K562 (cell line): ENCODE measurements at regions not wholly inside any gene's neighbourhood (a gene's known extent, or its start where the extent isn't known, plus 50 kb on each side); places are given as distances from the start of the nearest gene placed in this dataset.

Source experiments
- ATAC-seq: fragments of 200-7000 bp; cut with Tn5 transposase; 3 replicates; pipeline ENCODE4 v1.9.1; 2020; ENCODE audit warnings: moderate library complexity
- BruUV-seq: library from RNA; stranded (reverse); fragments of 400-500 nt; replicated peaks from 2 replicates; lab custom pipeline; 2021; lab: Mats Ljungman, UMichigan
- CTCF ChIA-PET: fragments of 300-600 bp; formaldehyde crosslinking; extraction: SDS; loops from one replicate; lab custom pipeline; 2021; ENCODE audit warnings: low intra/inter-chr PET ratio; lab: Yijun Ruan, JAX
- POLR2A ChIA-PET: fragments of 300-600, 350-650 bp; sonication (Branson Sonifier 250); formaldehyde crosslinking; extraction: SDS; loops from one replicate; lab custom pipeline; 2021; ENCODE audit warnings: antibody characterized with exemption, inconsistent platforms; lab: Yijun Ruan, JAX
- DNase-seq, 4 experiments: peaks; one replicate each; pipeline versions ENCODE4 v3.0.0 to v3.0.0-alpha.2; 2011 to 2018; ENCODE audit warnings: low spot score in 3 of 4, mixed read lengths in 3 of 4; ENCODE audit errors: extremely low read depth in 1 of 4
- FAIRE-seq: peaks from 2 replicates; lab custom pipeline; 2011; peaks lifted over from hg19 to GRCh38; lab: Jason Lieb, UNC
- H2AFZ ChIP-seq: 2 replicates; pipeline ENCODE4 v1.6.0; 2011; ENCODE audit warnings: low read depth, low read length, control low read depth, inconsistent platforms
- H3K27ac ChIP-seq: fragments of 200-600 bp; 3 replicates; pipeline ENCODE4 v1.8.0; 2011; ENCODE audit warnings: low read depth, mild to moderate bottlenecking, control low read depth, inconsistent platforms, low read length, moderate library complexity, mixed read lengths; ENCODE audit errors: extremely low read depth
- H3K27me3 ChIP-seq, 2 experiments: fragments of 300-600 bp in 1 of 2; 2 replicates in 1 of 2; 3 replicates in 1 of 2; pipeline versions ENCODE4 v1.6.0 to v1.8.0; 2011; ENCODE audit warnings: inconsistent platforms in 2 of 2, low read length in 2 of 2, mild to moderate bottlenecking in 1 of 2, mixed read lengths in 1 of 2, moderate library complexity in 1 of 2; ENCODE audit not compliant: control insufficient read depth in 2 of 2, insufficient read depth in 2 of 2
- H3K36me3 ChIP-seq: fragments of 300-600 bp; 3 replicates; pipeline ENCODE4 v1.8.0; 2011; ENCODE audit warnings: mild to moderate bottlenecking, low read length, inconsistent platforms; ENCODE audit not compliant: control insufficient read depth, insufficient read depth
- H3K4me1 ChIP-seq, 2 experiments: fragments of 200-600 bp in 1 of 2; replicated peaks in 1 of 2; 2 replicates in 1 of 2; 3 replicates in 1 of 2; pipeline versions ENCODE4 v1.5.1 to v1.8.0; 2011; ENCODE audit warnings: inconsistent platforms in 2 of 2, low read length in 2 of 2, mild to moderate bottlenecking in 1 of 2, mixed read lengths in 1 of 2, moderate library complexity in 1 of 2; ENCODE audit not compliant: control insufficient read depth in 2 of 2, insufficient read depth in 2 of 2
- H3K4me2 ChIP-seq: 2 replicates; pipeline ENCODE4 v1.6.1; 2011; ENCODE audit warnings: low read length, control low read depth, inconsistent platforms, mixed read lengths; ENCODE audit not compliant: insufficient read depth
- H3K4me3 ChIP-seq: fragments of 200-600 bp; sonication (generic), shearing (Covaris generic); 2 replicates; pipeline ENCODE4 v1.5.1; 2016; ENCODE audit warnings: control low read depth, inconsistent platforms
- H3K79me2 ChIP-seq: fragments of 200-600 bp; 3 replicates; pipeline ENCODE4 v1.8.0; 2011; ENCODE audit warnings: low read length, inconsistent platforms; ENCODE audit not compliant: control insufficient read depth, insufficient read depth
- H3K9ac ChIP-seq, 2 experiments: 2 replicates each; pipeline versions ENCODE4 v1.6.0 to v1.6.1; 2011; ENCODE audit warnings: low read depth in 2 of 2, low read length in 2 of 2, control low read depth in 1 of 2, inconsistent platforms in 1 of 2, mild to moderate bottlenecking in 1 of 2, mixed read lengths in 1 of 2; ENCODE audit not compliant: insufficient read depth in 1 of 2
- H3K9me1 ChIP-seq: one replicate; pipeline ENCODE4 v1.6.0; 2011; ENCODE audit warnings: inconsistent platforms, mild to moderate bottlenecking, low read length, moderate library complexity; ENCODE audit not compliant: control insufficient read depth, insufficient read depth
- H3K9me3 ChIP-seq: replicated peaks from 2 replicates; pipeline ENCODE4 v1.5.1; 2011; ENCODE audit warnings: low read depth, low read length, inconsistent platforms; ENCODE audit not compliant: control insufficient read depth, insufficient read depth
- H4K20me1 ChIP-seq: replicated peaks from 2 replicates; pipeline ENCODE4 v1.6.1; 2011; ENCODE audit warnings: low read length, inconsistent platforms, mixed read lengths; ENCODE audit not compliant: control insufficient read depth, insufficient read depth
- CBX3 ChIP-seq, 2 experiments: IDR thresholded peaks; 1 replicate in 1 of 2; 2 replicates in 1 of 2; pipeline ENCODE4 v1.6.1; 2012; ENCODE audit warnings: inconsistent platforms in 2 of 2, low read length in 2 of 2, borderline replicate concordance in 1 of 2, control low read depth in 1 of 2
- CCNT2 ChIP-seq: IDR thresholded peaks from 2 replicates; pipeline ENCODE4 v1.6.1; 2011; ENCODE audit warnings: borderline replicate concordance, low read depth, mild to moderate bottlenecking, moderate library complexity, mixed read lengths, low read length; ENCODE audit not compliant: insufficient read length; ENCODE audit errors: extremely low read depth
- CEBPZ ChIP-seq: fragments of 150-350 bp; IDR thresholded peaks from 2 replicates; pipeline ENCODE4 v1.6.1; 2014; ENCODE audit warnings: low read depth, mild to moderate bottlenecking, low read length, borderline replicate concordance
- ESRRB ChIP-seq: fragments of 250-450 bp; sonication (Bioruptor Pico); IDR thresholded peaks from 2 replicates; pipeline ENCODE4 v1.5.0; 2020; ENCODE audit warnings: mild to moderate bottlenecking, moderate library complexity, borderline replicate concordance
- HMG20B ChIP-seq: fragments of 250-450 bp; sonication (Bioruptor Pico); IDR thresholded peaks from 2 replicates; pipeline ENCODE4 v1.5.0; 2021; ENCODE audit warnings: mild to moderate bottlenecking
- MXI1 ChIP-seq: IDR thresholded peaks from 2 replicates; pipeline ENCODE4 v1.6.1; 2011; ENCODE audit warnings: low read depth, mild to moderate bottlenecking, improper control_type of control experiment, low read length
- PML ChIP-seq: IDR thresholded peaks from 2 replicates; pipeline ENCODE4 v1.6.1; 2012; ENCODE audit warnings: low read length, inconsistent platforms
- RBM34 ChIP-seq: fragments of 200-400 bp; formaldehyde crosslinking; IDR thresholded peaks from 2 replicates; pipeline ENCODE4 v1.6.1; 2018; ENCODE audit warnings: low read length, borderline replicate concordance; ENCODE audit not compliant: insufficient read depth
- SIRT6 ChIP-seq: IDR thresholded peaks from one replicate; pipeline ENCODE4 v1.6.1; 2012; ENCODE audit warnings: low read depth, mild to moderate bottlenecking, control low read depth, inconsistent platforms, low read length, moderate library complexity
- SIX5 ChIP-seq, 2 experiments: IDR thresholded peaks; 2 replicates each; pipeline ENCODE4 v1.6.1; 2011; ENCODE audit warnings: low read length in 2 of 2, borderline replicate concordance in 1 of 2, low read depth in 1 of 2, mild to moderate bottlenecking in 1 of 2, moderate library complexity in 1 of 2; ENCODE audit not compliant: insufficient read depth in 1 of 2
- STAG1 ChIP-seq: sonication (generic); formaldehyde crosslinking; IDR thresholded peaks from 2 replicates; pipeline ENCODE4 v1.5.0; 2020; ENCODE audit warnings: missing genetic modification reagents, borderline replicate concordance
- TCF7 ChIP-seq: sonication (generic); IDR thresholded peaks from 2 replicates; pipeline ENCODE4 v1.6.1; 2016; ENCODE audit warnings: antibody characterized with exemption, borderline replicate concordance
- TCF7L2 ChIP-seq: fragments of 150-350 bp; IDR thresholded peaks from 2 replicates; pipeline ENCODE4 v1.6.1; 2016; ENCODE audit warnings: low read depth, mild to moderate bottlenecking, low read length, moderate library complexity
- TSC22D4 ChIP-seq: fragments of 450-650 bp; IDR thresholded peaks from 2 replicates; pipeline ENCODE4 v1.6.1; 2016; ENCODE audit warnings: missing genetic modification characterization, missing biosample characterization, control low read depth
- ZBED1 ChIP-seq: IDR thresholded peaks from 2 replicates; pipeline ENCODE4 v1.6.1; 2014
- ZNF121 ChIP-seq: sonication (generic); formaldehyde crosslinking; conservative IDR thresholded peaks from 2 replicates; pipeline ENCODE4 v1.8.0; 2022; ENCODE audit warnings: missing genetic modification reagents
- ZNF75A ChIP-seq: fragments of 450-650 bp; formaldehyde crosslinking; IDR thresholded peaks from 2 replicates; pipeline ENCODE4 v1.4.0; 2020; ENCODE audit warnings: mild to moderate bottlenecking
- ZNF76 ChIP-seq: fragments of 250-450 bp; sonication (Bioruptor Pico); IDR thresholded peaks from 2 replicates; pipeline ENCODE4 v1.4.0; 2020; ENCODE audit warnings: mild to moderate bottlenecking, moderate library complexity, borderline replicate concordance
- WGBS: fragments of 100-300 bp; shearing (Covaris generic); methylation state at CpG from one replicate; pipeline ENCODE4 v1.1.6; 2016; ENCODE audit warnings: low coverage, mixed read lengths; ENCODE audit not compliant: insufficient coverage; ENCODE audit errors: missing lambda C conversion rate; 5-methylcytosine and 5-hydroxymethylcytosine counted together
- in situ Hi-C: fragments of 300-500 bp; cut with MboI; formaldehyde crosslinking; loops from 4 replicates; pipeline ENCODE4 v1.15.0; 2018; ENCODE audit warnings: inconsistent platforms, mixed read lengths
- intact Hi-C: fragments of 100-400 bp; cut with micrococcal nuclease; formaldehyde crosslinking; loops from 2 replicates; pipeline ENCODE4 v1.14.2; 2022
- TF ChIP-seq, protein P1 (sequence below): fragments of 250-450 bp; sonication (Bioruptor Pico); IDR thresholded peaks from 2 replicates; pipeline ENCODE4 v1.9.0; 2021; ENCODE audit warnings: mild to moderate bottlenecking
- TF ChIP-seq, protein P2 (sequence below): IDR thresholded peaks from 2 replicates; pipeline ENCODE4 v1.6.1; 2012; ENCODE audit warnings: low read depth, low read length, improper control_type of control experiment, borderline replicate concordance

GRCh38 chr3:181313335-181313734 is 323.8 kb upstream of the DNAJC19 start:
- in situ Hi-C loops (no loop called here), intact Hi-C loops (no loop called here)
- no peaks in the 10 kb centered on the region for H3K9me3 ChIP-seq
- ChIA-PET POLR2A (no interaction called here), CTCF (no interaction called here)
- WGBS = 5% methylated on average over 5 of the region's 5 CpGs
- H3K27ac ChIP-seq = no peak overlapping the region
- no peak overlapping the region for H3K9ac ChIP-seq
- H4K20me1 ChIP-seq = no peaks in the 10 kb centered on the region
- H3K79me2 ChIP-seq = no peaks in the 10 kb centered on the region
- no peaks in the 10 kb centered on the region for H3K9me1 ChIP-seq
- no peak overlapping the region for H3K4me2 ChIP-seq
- TF ChIP-seq SIX5 (IDR thresholded peaks at IDR 0.05; ENCODE audit: borderline replicate concordance in 1 of 2, insufficient read depth in 1 of 2, low read depth in 1 of 2, low read length in 2 of 2) (no peak), ESRRB (CRISPR knock-in tag) (no peak), CEBPZ (no peak), SIRT6 (no peak), STAG1 (CRISPR knock-in tag) (no peak), PML (no peak), MXI1 (no peak), TCF7 (no peak), TSC22D4 (tag) (no peak), RBM34 (no peak), CCNT2 (no peak), ZNF75A (CRISPR knock-in tag) (no peak), ZNF76 (CRISPR knock-in tag) (no peak), ZBED1 (no peak), ZNF121 (CRISPR knock-in tag) (no peak), HMG20B (CRISPR knock-in tag) (no peak), TCF7L2 (no peak), CBX3 (IDR thresholded peaks at IDR 0.05; ENCODE audit: borderline replicate concordance in 1 of 2, low read length in 2 of 2) (no peak)
- TF ChIP-seq, protein P1, sequence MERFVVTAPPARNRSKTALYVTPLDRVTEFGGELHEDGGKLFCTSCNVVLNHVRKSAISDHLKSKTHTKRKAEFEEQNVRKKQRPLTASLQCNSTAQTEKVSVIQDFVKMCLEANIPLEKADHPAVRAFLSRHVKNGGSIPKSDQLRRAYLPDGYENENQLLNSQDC (CRISPR knock-in tag) = no peak
- TF ChIP-seq, protein P2, sequence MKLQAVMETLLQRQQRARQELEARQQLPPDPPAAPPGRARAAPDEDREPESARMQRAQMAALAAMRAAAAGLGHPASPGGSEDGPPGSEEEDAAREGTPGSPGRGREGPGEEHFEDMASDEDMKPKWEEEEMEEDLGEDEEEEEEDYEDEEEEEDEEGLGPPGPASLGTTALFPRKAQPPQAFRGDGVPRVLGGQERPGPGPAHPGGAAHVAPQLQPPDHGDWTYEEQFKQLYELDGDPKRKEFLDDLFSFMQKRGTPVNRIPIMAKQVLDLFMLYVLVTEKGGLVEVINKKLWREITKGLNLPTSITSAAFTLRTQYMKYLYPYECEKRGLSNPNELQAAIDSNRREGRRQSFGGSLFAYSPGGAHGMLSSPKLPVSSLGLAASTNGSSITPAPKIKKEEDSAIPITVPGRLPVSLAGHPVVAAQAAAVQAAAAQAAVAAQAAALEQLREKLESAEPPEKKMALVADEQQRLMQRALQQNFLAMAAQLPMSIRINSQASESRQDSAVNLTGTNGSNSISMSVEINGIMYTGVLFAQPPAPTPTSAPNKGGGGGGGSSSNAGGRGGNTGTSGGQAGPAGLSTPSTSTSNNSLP = no peak
- H3K36me3 ChIP-seq = no peaks in the 10 kb centered on the region
- no peaks in the 10 kb centered on the region for H3K27me3 ChIP-seq
- no peak overlapping the region for H3K4me3 ChIP-seq
- DNase-seq = no peak
- no TSS peak for BruUV-seq
- no peaks in the 10 kb centered on the region for H3K4me1 ChIP-seq
- no peak overlapping the region for H2AFZ ChIP-seq
- FAIRE-seq = no peak
- no peak for ATAC-seq
